ENCODE measurements at regions not wholly inside any gene's neighbourhood (a gene's known extent, or its start where the extent isn't known, plus 50 kb on each side); places are given as distances from the start of the nearest gene placed in this dataset.

DNA sequence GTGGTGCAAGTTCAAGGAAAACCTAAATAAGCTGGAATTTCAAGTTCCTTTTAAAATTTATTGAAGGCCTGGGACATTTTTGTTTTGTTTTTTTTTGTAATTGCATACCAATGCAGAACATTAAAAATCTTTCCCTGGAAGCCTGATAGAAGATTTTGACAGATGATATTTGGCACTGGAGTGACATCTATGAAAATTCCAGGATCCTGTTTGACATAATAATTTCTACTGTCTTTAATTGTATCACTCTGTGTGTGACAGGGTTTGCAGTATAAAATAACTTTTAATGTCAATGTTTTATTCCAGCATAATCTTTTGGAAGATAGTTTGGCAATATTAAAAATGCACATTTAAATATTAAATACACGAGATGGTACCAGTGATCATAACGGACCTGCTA is 514.2 kb upstream of the ACO1 start:
- DNase-seq (ENCODE audit: low spot score in 2 of 2) = no peak
- WGBS, 2 donors = 42 to 52% methylated on average over 2 of the region's 2 CpGs
- TF ChIP-seq, protein P1, sequence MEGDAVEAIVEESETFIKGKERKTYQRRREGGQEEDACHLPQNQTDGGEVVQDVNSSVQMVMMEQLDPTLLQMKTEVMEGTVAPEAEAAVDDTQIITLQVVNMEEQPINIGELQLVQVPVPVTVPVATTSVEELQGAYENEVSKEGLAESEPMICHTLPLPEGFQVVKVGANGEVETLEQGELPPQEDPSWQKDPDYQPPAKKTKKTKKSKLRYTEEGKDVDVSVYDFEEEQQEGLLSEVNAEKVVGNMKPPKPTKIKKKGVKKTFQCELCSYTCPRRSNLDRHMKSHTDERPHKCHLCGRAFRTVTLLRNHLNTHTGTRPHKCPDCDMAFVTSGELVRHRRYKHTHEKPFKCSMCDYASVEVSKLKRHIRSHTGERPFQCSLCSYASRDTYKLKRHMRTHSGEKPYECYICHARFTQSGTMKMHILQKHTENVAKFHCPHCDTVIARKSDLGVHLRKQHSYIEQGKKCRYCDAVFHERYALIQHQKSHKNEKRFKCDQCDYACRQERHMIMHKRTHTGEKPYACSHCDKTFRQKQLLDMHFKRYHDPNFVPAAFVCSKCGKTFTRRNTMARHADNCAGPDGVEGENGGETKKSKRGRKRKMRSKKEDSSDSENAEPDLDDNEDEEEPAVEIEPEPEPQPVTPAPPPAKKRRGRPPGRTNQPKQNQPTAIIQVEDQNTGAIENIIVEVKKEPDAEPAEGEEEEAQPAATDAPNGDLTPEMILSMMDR (IDR thresholded peaks at IDR 0.05) = no peak
- no peak for TF ChIP-seq POLR2A (IDR thresholded peaks at IDR 0.05)
- no peak overlapping the region for H3K4me3 ChIP-seq (ENCODE audit: low read depth, poor library complexity, severe bottlenecking)
- intact Hi-C loops (cut with DNase I; ENCODE audit: low total_unique reads) = no loop called here

DNA sequence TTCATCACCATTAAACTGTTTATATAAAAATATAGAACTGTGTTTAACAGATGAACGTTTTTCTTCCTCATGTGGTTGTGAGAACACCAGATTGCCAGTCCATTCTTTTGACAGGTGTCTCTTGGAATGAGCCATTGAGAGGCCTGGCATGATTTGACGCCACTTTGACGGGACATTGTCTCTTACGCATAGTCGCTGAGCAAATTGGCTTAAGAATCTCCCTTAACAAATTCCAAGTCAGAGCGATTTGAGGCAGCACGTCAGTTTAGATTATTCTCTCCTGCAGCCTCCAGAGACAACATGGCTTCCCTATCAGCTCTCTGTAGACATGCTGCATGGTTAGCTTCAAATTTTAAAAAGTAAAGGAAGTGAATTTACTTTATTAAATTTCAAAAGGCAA is 510.7 kb upstream of the ACO1 start:
- TF ChIP-seq, protein P1 (IDR thresholded peaks at IDR 0.05) = no peak
- no peak for TF ChIP-seq POLR2A (IDR thresholded peaks at IDR 0.05)
- intact Hi-C loops (cut with DNase I; ENCODE audit: low total_unique reads) = no loop called here

DNA sequence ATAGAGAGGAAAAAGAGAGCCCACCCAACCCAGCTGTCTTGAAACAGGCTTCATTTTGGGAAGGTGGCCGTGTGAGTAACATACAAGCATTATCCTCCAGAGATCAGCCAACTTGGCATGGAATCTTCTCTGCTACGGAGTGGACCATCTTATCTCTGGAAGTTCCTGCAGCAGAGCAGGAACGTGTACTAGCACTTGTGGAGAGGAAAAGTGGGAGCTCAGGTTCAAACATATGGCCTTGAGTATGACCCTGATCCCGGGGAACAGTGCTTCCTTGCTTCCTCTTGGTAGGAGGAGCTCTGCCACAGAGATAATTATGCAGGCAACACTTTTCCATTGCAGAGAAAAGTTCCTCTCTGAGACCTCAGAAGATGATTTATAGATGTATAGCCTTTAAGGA is 490.4 kb upstream of the ACO1 start:
- H3K4me3 ChIP-seq (ENCODE audit: low read depth, poor library complexity, severe bottlenecking) = no peak overlapping the region
- no peak for TF ChIP-seq POLR2A (IDR thresholded peaks at IDR 0.05)
- WGBS, 2 donors = 58 to 59% methylated on average over 4 of the region's 4 CpGs
- DNase-seq (ENCODE audit: low spot score in 2 of 2) = no peak
- intact Hi-C loops (cut with DNase I; ENCODE audit: low total_unique reads) = no loop called here

More for the DNA sequence above, 510.7 kb upstream of the ACO1 start:
- H3K4me3 ChIP-seq (ENCODE audit: low read depth, poor library complexity, severe bottlenecking) = no peak overlapping the region
- WGBS, 2 donors = 88 to 90% methylated on average over 7 of the region's 7 CpGs
- no peak for DNase-seq (ENCODE audit: low spot score in 2 of 2)

DNA sequence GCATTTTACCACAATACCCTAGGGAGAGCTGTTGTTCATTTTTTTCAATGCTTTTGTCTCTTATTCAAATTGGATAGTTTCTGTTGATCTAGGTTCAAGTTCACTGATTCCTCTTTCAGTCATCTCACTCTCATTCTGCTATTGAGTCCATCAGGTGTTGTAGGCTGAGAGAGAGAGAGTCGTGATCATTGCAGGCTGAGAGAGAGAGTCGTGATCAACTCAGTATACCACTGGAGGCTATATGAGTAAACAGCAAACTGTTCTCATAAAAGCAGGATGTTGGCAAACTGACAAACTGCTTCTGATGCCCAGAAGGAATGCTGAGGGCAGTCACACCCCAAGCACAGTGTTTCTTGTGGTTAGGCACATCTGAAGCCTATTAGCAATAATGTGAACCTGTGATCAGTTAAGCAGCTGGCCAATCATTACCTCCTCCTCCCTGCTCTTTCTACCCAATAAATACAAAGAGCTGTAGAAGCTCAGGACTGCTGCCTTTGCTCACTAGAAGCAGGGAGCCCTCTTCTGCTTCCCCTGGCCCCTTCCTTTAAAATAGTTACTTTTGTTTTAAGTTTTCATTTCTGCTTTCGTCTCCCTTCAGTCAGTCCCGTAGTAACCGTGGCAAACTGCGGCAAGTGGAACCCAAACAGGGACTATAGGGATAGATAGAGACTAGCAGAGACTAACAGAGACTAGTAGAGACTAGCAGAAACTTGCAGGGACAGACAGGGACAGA is 476.1 kb upstream of the ACO1 start:
- H3K4me3 ChIP-seq (ENCODE audit: low read depth, poor library complexity, severe bottlenecking) = no peak overlapping the region
- TF ChIP-seq POLR2A (IDR thresholded peaks at IDR 0.05) = no peak
- TF ChIP-seq, protein P1 (IDR thresholded peaks at IDR 0.05) = no peak
- intact Hi-C loops (cut with DNase I; ENCODE audit: low total_unique reads) = no loop called here
- 62 to 68% methylated on average over 6 of the region's 6 CpGs for WGBS, 2 donors
- no peak for DNase-seq (ENCODE audit: low spot score in 2 of 2)

- TF ChIP-seq POLR2A (IDR thresholded peaks at IDR 0.05) = no peak
- TF ChIP-seq, protein P1 (IDR thresholded peaks at IDR 0.05) = no peak
- 55 to 64% methylated on average over 11 of the region's 11 CpGs for WGBS, 2 donors
- DNase-seq (ENCODE audit: low spot score in 2 of 2) = no peak
- intact Hi-C loops (cut with DNase I; ENCODE audit: low total_unique reads) = no loop called here
- no peak overlapping the region for H3K4me3 ChIP-seq (ENCODE audit: low read depth, poor library complexity, severe bottlenecking)
These were observed 475.5 kb upstream of the ACO1 start for GRCh38 chr9:31908891-31909480.

- intact Hi-C loops (cut with DNase I; ENCODE audit: low total_unique reads) = no loop called here
- DNase-seq (ENCODE audit: low spot score in 2 of 2) = no peak
- no peak overlapping the region for H3K4me3 ChIP-seq (ENCODE audit: low read depth, poor library complexity, severe bottlenecking)
- TF ChIP-seq, protein P1 (IDR thresholded peaks at IDR 0.05) = no peak
- no peak for TF ChIP-seq POLR2A (IDR thresholded peaks at IDR 0.05)
These were observed 471.8 kb upstream of the ACO1 start for GRCh38 chr9:31912636-31913035.

Measured in lower leg skin (tissue), 4 donors.